ENCODE measurements at regions not wholly inside any gene's neighbourhood (a gene's known extent, or its start where the extent isn't known, plus 50 kb on each side); places are given as distances from the start of the nearest gene placed in this dataset.

DNA sequence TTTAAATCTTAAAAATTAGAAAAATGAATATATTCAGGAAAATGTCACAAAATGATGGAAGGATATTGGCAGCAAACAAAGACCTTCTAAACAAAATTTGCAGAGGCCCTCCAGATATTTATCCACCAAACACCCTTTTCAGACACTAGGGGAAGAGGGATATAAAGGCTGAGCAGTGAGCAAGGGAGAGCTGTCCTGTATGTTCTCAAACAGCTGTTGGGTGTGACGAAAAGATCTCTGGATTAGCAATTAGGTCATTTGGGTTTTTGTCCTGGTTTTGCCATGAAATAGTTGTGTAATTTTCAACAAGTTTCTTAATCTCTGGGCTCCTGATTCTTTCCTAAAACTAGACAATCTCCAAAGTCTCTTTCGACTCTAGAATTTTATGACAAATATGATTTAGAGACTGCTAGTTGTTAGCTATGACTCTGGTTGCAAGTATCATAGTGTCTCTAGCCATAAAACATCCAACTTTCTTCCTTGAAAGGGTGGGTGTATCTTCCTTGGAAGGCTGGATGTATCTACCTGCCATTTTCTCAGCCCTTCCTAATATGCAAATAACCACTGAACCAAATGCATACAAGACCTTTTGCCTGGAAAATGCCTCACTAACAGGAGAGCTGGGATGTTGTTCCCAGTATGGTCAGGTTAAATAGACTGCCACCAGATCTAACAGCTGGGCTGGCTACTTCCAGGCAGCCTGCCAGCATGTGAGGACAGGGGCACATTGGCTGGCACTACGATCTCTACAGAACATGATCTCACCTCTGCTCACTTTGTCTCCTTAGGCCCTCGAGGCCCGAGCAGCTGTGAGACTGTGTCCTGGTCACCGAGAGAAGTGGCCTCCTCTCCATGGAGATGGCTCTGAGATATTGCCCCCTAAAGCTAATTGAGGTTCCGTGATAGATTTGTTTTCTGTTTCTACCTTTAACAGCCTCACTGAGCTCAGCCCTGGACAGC lies 225.5 kb upstream of the JADE1 start:
- TF ChIP-seq CTCF (conservative IDR thresholded peaks at IDR 0.05) (no peak), ZFX (IDR thresholded peaks at IDR 0.05) (no peak)
